ENCODE measurements at regions not wholly inside any gene's neighbourhood (a gene's known extent, or its start where the extent isn't known, plus 50 kb on each side); places are given as distances from the start of the nearest gene placed in this dataset.
A peak's percentile ranks its signal among the peaks of the same experiment; 100 is the strongest.

GRCh38 chr11:116642481-116642880, 130.3 kb downstream of the BUD13 start:
- POLR2A ChIA-PET: no interaction called here
- no peak for FAIRE-seq
- no peak for DNase-seq (ENCODE audit: low read depth in 1 of 2, low spot score in 1 of 2)
- no peaks in the 10 kb centered on the region for H3K4me1 ChIP-seq
- WGBS (ENCODE audit: missing lambda C conversion rate): 69% methylated on average over 1 of the region's 1 CpG
- no peaks in the 10 kb centered on the region for H3K9me3 ChIP-seq
- no peak overlapping the region for H3K4me2 ChIP-seq
- ATAC-seq: no peak
- H3K4me3 ChIP-seq: no peak overlapping the region
- H3K27ac ChIP-seq: no peak overlapping the region
- CTCF ChIA-PET: interaction anchor here (1.1 to 4.3 kb wide), 11 partner anchors 11 to 426 kb away, joined by 3 to 19 read pairs (median 9); no protein-coding TSS in a partner anchor
- TF ChIP-seq HOXB5 (CRISPR knock-in tag; IDR thresholded peaks at IDR 0.05) (no peak), ZFP36 (IDR thresholded peaks at IDR 0.05; ENCODE audit: borderline replicate concordance, partially characterized antibody) (peak; percentile 34), JUN (IDR thresholded peaks at IDR 0.05) (no peak), ELK1 (IDR thresholded peaks at IDR 0.05; ENCODE audit: low read depth, low read length) (no peak), MAX (IDR thresholded peaks at IDR 0.05) (no peak), CHD4 (IDR thresholded peaks at IDR 0.05; ENCODE audit: borderline replicate concordance) (no peak), CEBPB (IDR thresholded peaks at IDR 0.05) (no peak), HEYL (CRISPR knock-in tag; IDR thresholded peaks at IDR 0.05) (no peak)

- ATAC-seq (peak; percentile 76 to 96), DNase-seq (ENCODE audit: low read depth in 1 of 2, low spot score in 1 of 2) (peak; percentile 33 to 50), FAIRE-seq (no peak)
- H3K4me1 ChIP-seq: no peaks in the 10 kb centered on the region
- ChIA-PET POLR2A (no interaction called here), CTCF (interaction anchor here (0.6 to 4.3 kb wide), 29 partner anchors 9 to 428 kb away, joined by 3 to 19 read pairs (median 4); no protein-coding TSS in a partner anchor)
- H3K4me3 ChIP-seq: no peak overlapping the region
- H3K27ac ChIP-seq: no peak overlapping the region
- WGBS (ENCODE audit: missing lambda C conversion rate): 0% methylated on average over 6 of the region's 11 CpGs
- no peak overlapping the region for H3K4me2 ChIP-seq
- no peaks in the 10 kb centered on the region for H3K9me3 ChIP-seq
- peak; percentile 70 to 72 for TF ChIP-seq RAD21 (conservative IDR thresholded peaks at IDR 0.05 in 1 of 2, IDR thresholded peaks at IDR 0.05 in 1 of 2)
- TF ChIP-seq PHF8 (IDR thresholded peaks at IDR 0.05; ENCODE audit: borderline replicate concordance, low read depth): no peak
- TF ChIP-seq CTCF (IDR thresholded peaks at IDR 0.05): peak; percentile 56
- TF ChIP-seq SMC3 (IDR thresholded peaks at IDR 0.05): peak; percentile 35; the same call in 2 of the 3 replicates
- no peak for TF ChIP-seq MAZ (IDR thresholded peaks at IDR 0.05; ENCODE audit: borderline replicate concordance, low read depth, low read length)
Measured at GRCh38 chr11:116641561-116642045, 131.2 kb downstream of the BUD13 start.

GRCh38 chr11:116640641-116641402, 132.0 kb downstream of the BUD13 start:
- FAIRE-seq (no peak), ATAC-seq (no peak)
- no peak for TF ChIP-seq NFE2L2 (conservative IDR thresholded peaks at IDR 0.05; ENCODE audit: low read length)
- no peak for TF ChIP-seq POLR2A (IDR thresholded peaks at IDR 0.05; ENCODE audit: low read length)
- TF ChIP-seq CHD2 (IDR thresholded peaks at IDR 0.05; ENCODE audit: low read length, partially characterized antibody): no peak
- no peak for TF ChIP-seq ESRRA (IDR thresholded peaks at IDR 0.05; ENCODE audit: borderline replicate concordance, low read length)
- TF ChIP-seq KDM5A (IDR thresholded peaks at IDR 0.05): no peak
- no peak for TF ChIP-seq KDM1A (IDR thresholded peaks at IDR 0.05; ENCODE audit: low read depth)
- no peak for TF ChIP-seq E2F6 (IDR thresholded peaks at IDR 0.05; ENCODE audit: borderline replicate concordance, low read depth)
- no peak for TF ChIP-seq HDAC2 (IDR thresholded peaks at IDR 0.05)
- TF ChIP-seq FOSB (CRISPR knock-in tag; IDR thresholded peaks at IDR 0.05): no peak
- TF ChIP-seq NPAS2 (CRISPR knock-in tag; IDR thresholded peaks at IDR 0.05; ENCODE audit: borderline replicate concordance): no peak
- no peak for TF ChIP-seq REST (IDR thresholded peaks at IDR 0.05)
- TF ChIP-seq BCL3 (IDR thresholded peaks at IDR 0.05): no peak
- no peak for TF ChIP-seq HOXB5 (CRISPR knock-in tag; IDR thresholded peaks at IDR 0.05)

More at GRCh38 chr11:116640641-116641402, 132.0 kb downstream of the BUD13 start:
- H3K4me3 ChIP-seq: no peak overlapping the region
- no peak overlapping the region for H3K27ac ChIP-seq
- H3K4me1 ChIP-seq: no peaks in the 10 kb centered on the region
- ChIA-PET POLR2A (no interaction called here), CTCF (interaction anchor here (0.6 to 4.3 kb wide), 24 partner anchors 10 to 427 kb away, joined by 3 to 19 read pairs (median 4); no protein-coding TSS in a partner anchor)
- DNase-seq (ENCODE audit: low read depth in 1 of 2, low spot score in 1 of 2): no peak
- no peak overlapping the region for H3K4me2 ChIP-seq
- WGBS (ENCODE audit: missing lambda C conversion rate): 3% methylated on average over 5 of the region's 7 CpGs
- H3K9me3 ChIP-seq: no peaks in the 10 kb centered on the region
